NCI-H2227 (cell line): ENCODE measurements at regions not wholly inside any gene's neighbourhood (a gene's known extent, or its start where the extent isn't known, plus 50 kb on each side); places are given as distances from the start of the nearest gene placed in this dataset.
A peak's percentile ranks its signal among the peaks of the same experiment; 100 is the strongest.

ENCODE experiments used
- DNase-seq: peaks from one replicate; lab custom pipeline; 2025; ENCODE audit not compliant: unreplicated experiment; lab: John Stamatoyannopoulos, UW

DNA sequence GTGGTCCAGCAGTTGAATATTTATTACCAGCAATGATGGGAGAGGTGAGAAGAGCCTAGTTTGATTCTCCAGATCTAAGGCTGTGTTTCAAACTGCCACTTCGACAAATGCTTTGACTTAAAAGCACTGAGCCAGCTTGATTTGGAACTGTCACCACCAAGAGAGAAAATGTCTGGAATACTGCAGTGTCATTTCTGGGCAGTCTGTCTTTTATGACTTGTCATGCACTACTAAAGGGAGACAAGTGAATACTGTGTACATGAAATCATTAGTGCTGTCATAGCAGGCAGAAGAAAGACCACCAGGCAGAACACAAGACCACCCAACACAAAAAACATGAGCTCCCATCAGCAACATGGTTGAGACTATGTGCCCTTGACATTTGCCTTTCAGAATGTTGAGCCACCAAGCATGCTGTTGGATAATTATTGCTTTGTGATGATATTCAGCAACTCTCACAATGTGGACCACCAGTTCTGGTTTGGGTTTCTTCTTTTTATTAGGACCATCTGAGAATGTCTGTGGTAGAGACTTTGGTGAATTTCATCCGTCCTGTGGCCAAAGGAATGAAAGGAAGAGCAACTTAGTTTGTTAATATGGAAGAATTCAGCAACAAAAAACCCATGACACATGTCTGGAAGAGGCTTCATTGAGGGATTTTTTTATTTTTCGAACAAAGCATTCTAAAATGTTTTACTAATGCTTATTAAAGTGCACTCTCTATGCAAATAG is 125.8 kb downstream of the NTMT2 start:
- DNase-seq: no peak

DNA sequence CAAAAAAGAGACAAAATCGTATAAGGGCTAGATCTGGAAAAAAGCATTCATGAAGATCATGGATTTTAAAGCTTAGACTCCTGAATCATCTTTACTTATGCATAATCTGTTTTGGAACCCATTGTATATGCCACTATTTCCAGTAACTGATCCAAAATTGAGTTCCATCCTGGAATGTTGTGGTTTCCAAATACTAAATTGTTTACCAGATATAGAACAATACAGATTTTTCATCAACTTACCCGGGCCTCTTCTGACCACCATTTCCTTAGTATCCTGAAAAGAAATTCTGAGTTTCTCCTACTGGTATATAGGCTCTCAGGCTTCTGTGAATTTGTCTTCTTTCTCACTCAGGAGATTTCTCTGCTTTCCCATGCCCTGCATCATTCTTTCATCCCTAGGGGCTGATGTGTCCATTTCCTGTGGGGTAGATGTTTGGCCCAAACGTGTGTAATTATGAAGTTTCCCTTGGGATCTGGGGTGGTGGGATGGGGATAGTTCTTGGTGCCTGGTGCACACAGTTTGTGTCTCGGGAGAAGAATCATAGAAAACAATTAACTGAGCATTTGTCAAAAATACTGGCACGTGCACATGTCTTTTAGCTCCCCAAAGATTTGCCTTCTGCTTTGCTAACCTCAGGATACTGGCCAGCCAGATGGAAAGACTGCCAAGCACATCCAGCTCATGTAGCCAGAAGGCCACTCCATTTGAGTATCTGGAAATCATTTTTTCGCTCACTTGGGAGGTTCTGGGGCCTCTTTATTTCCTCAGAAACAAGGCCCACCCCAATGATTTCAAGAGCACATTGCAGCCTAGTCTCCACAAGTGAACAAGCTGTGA is 127.8 kb downstream of the NTMT2 start:
- DNase-seq: no peak

DNA sequence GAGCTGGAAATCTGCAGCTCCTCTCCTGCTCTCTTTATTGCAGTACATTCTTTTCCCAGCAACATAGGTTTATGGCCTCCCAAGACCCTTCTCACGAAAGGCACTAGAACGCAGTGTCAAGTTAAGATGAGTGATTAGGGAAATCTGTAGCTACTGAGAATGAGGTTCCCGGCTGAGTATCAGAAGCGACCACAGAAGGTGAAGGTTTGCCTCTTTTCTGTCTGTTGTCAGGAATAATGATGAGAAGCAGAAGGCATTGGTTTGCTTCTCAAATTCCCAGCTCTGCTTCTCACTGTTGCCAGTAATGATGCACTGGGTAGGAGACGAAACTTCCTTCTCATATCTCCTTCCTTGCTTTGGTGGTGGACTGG is 128.4 kb downstream of the NTMT2 start:
- no peak for DNase-seq

DNA sequence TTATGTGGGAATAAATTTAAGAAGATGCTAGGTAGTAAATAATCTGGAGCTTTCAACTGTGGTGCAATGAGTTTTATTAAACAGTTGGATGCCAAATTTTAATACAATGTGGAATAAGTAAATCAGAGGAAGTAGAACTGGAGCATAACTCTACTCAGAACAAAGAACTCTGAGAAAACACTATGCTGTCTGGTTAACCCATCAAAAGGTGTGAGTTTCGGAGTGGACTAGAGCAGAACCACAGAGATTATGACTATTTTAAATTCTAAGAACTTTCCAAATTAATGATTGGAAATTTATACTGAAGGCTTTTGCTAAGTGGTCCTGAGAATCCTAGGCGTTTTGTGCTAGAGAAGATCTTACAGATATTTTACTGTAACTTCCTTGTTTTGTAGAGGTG is 132.2 kb downstream of the NTMT2 start:
- no peak for DNase-seq

DNA sequence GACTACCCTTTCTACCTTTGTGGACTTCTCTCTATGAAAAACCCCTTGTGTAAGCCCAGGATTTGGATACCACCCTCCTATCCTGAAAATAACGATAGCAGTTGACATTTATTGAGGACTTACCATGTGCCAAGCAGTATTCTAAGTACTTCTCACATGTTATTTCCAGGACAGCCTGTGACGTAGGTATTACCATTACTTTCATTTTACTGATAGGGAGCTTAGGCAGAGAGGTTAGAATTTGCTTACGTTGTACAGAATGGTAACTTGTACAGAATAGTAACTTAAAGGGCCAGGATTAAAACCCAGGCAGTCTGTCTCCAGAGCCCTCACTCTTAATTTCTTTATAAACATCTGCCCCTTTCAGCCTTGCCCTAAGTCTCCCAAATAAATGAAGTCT is 138.3 kb downstream of the NTMT2 start:
- DNase-seq: peak; percentile 26

DNA sequence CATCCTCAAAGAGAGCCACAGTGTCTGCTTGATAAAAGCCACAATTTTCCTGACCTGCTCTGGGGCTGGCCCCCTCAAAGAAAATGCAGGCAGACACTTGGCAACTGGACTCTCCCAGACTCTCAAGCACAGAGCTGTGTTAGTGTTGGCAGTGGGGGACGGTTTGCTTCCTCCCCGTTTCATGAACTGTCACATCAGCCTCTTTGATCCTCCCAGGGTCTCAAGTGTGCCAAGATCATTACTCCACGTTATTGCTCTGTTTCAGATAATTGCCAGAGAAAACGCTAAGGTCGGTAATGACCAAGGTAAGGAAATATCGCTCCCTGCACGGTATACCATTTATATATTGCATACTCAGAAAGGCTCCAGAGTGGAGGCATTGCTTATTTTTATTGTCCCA is 138.8 kb downstream of the NTMT2 start:
- peak; percentile 74 for DNase-seq

DNA sequence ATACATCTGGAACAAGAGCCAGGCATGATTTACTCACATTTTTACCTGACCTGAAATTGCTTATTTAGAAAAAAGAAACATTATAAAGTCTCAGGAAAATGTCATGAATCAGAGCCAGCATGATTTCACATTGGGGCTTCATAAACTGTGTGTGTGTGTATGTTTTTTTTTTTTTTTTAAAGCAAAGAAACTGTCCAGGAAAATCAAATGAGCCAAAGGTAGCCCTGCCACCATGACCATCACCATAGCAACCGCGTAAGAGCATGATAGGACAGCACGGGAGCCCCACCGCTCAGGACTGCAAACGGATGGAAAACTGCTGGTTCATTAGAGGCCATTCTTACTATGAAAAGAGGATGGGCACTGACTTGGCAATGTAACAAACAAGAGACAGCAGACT is 139.2 kb downstream of the NTMT2 start:
- peak; percentile 89 for DNase-seq

DNA sequence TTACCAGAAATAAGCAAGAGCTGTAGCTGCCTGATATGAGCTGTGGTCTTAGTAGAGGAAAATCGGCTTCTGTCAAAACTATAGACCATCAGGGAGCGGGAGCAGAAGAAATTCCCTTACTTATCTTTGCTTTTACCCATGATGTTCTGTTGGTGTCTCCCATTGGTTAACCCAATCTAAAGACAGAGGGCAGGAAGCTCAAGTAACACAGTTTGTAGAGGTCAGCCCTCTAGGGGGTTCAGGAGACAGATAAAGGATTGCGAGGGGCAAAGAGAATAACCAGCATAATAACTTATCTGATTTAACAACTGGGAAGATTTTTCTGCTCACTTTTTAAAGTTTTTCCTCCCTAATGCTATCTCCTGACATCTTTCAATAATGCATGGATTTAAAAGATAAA is 142.4 kb downstream of the NTMT2 start:
- no peak for DNase-seq

DNA sequence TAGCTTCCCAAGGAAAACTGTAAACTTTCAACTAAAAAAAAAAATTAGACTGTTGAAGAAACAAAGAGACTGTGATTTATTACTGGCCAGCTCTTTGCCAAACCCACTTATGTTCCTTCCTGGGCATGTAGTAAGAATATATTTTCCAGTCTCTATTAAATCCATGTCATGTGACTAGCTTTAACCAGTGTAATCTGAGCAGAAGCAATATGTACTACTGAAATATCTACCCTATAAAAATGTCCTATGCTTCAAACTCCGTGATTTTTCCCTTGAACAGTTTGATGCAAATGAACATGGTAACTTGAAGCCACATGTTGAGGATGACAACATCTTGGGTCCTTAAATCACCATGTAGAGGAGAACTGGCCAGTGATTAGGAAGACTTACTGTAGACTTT is 144.5 kb downstream of the NTMT2 start:
- no peak for DNase-seq

DNA sequence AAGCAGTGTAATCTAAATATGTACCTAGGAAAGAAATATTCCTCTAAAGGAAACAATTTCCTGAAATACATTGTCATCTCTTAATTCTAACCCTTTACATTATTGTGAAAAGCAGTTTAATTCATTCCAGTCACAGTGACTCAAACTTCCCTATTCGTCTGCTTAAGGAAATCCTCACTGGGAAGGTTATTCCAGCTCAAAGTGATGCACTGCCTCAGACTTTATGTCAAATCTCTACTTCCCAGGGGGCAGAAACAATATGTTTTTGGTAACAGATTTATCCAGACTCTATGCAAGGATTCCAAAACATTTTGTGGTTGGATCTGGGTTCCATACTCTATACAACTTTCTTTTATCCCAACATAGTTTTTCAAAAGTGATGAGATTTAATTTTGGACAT is 145.2 kb downstream of the NTMT2 start:
- DNase-seq: no peak

DNA sequence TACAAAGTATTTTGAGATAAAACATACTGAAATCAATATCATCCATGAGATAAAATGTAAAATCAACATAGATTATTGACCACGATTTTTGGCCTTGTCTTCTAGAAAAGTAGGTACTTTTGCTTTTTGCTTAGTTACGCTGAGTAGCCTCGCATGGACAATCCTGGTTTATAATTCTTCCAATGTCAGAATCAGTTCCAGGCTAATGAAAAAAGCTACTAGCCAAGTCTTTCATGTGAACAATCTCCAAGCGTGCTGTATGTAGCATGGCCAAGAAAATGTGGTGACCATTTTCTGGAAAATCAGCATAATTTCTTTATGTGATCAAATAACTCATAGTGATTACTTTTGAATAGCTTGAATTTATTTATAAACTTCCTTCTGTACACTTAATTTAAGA is 145.8 kb downstream of the NTMT2 start:
- DNase-seq: no peak

DNA sequence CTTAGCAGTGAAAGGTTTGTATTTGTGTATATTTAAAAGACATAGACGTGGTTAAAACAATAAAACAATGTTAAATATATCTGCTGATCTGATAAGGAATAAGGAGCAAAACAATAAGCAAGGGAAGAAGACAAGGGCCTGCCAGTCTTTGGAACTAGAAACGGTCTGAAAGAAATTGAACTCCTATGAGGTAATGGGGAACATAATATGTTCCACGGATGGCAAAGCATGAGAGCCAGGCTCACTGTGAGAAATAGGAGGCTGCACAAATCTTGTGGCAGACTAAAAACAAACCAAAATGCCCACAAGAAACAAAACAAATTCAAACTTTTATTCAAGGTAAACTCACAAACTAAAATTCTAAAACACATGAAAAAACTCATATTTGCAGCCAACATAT is 150.5 kb downstream of the NTMT2 start:
- DNase-seq: no peak

DNA sequence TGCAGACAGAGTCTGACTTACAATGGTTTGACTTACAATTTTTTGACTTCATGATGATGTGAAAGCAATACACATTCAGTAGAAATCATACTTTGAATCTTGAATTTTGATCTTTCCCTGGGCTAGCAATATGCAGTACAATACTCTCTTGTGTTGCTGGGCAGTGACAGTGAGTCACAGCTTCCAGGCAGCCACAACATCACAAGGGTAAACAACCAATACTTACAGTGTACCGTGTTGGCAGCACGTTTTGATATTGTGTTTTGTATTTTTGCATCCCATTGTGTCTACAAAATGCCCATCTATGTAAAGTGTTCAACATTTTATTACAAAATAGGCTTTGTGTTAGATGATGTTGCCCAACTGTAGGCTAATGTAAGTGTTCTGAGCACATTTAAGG is 150.9 kb downstream of the NTMT2 start:
- no peak for DNase-seq

DNA sequence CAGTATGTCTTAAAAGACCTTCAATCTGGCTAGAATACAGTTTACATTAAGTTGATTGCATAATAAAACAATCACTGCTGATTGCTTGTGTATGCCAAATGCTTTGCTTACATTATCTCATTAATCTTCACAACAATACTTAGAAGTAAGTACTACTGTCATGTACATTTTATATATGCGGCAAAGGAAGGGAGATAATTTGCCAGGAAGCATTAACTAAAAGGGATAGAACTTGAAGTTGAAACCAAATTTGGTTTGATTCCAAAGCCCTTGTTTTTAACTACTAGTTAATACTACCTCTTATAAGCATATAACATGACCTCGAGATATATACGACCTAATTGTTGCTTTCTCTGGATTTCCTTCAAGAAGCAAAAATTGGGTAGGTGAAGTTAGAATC is 155.8 kb downstream of the NTMT2 start:
- no peak for DNase-seq

DNA sequence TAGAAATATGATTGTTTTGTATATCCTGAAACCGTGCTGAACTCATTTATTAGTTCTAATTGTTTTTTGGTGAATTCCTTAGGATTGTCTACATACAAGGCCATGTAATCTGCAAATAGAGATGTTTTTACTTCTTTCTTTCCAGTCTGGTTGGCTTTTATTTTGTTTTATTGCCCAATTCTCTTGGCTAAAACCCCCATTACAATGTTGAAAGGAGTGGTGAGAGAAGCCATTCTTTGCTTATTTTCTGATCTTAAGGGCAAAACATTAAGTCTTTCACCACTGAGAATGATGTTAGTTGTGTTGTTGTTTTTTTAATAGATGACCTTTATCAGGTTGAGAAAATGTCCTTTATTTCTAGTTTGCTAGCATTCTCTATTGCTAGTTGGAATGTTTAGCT is 157.3 kb downstream of the NTMT2 start:
- no peak for DNase-seq

DNA sequence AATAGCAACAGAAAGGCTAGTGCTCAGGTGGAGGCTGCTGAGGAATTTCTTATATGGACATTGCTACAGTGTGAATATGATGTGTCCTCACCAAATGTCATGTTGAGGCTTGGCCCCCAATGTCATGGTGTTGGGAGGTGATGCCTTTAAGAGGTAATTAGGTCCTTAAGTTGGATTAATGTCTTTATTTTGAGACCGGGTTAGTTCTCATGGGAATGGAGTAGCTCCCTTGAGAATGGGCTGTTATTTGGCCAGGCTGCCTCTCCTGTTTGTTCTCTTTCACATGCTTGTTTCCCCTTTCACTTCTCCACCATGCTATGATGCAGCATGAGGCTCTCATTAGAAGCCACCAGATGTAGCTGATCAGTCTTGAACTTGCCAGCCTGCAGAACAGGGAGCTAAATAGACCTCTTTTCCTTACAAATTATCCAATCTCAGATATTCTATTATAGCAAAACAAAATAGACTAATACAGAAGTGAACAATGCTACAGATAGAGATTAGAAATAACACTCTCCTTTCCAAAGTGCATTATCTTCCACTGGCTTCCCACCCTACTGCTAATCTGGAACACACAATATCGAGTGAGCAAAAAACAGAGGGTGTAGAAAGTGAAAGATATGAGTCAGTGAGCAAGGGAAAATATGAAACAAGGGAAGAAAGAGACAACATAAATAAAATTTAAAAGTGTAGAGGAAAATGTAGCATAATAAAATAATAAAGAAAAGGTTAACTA is 160.2 kb downstream of the NTMT2 start:
- DNase-seq: no peak

DNA sequence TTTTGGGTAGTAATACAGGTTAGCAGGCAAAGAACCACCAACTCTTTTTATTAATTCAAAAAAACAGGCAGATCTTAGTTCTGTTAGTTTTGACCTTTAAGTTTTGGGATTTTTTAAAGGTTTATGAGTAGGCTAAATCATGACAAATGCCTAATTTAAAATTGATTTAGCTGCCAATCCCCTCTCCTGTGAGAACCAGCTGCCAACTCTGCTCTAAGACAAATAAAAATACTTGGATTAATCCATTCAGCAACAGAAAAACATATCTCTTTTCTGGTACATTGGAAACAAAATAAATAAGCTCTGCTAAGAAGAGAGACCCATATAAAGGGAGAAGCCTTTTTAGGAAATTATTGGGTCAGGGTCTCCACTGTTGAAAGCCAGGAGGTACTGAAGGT is 160.8 kb downstream of the NTMT2 start:
- DNase-seq: no peak

DNA sequence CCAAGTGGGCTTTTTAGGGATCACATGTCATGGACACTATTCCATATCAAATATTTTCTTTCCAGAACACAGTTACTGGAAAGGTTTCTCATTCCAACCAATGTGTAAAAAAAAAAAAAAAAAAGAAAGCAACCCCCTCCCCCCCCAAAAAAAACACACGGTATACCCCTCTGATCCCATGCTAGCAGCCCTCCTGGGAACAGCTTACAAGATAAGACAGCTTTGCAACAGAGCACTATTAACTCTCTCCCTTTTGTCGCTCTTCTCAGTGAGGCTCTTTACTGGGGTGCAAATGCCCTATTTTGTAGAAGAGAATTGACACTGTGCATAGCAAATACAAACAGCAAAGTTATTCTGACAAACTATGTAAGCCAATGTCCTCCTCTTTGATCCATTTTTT is 161.2 kb downstream of the NTMT2 start:
- DNase-seq: no peak

DNA sequence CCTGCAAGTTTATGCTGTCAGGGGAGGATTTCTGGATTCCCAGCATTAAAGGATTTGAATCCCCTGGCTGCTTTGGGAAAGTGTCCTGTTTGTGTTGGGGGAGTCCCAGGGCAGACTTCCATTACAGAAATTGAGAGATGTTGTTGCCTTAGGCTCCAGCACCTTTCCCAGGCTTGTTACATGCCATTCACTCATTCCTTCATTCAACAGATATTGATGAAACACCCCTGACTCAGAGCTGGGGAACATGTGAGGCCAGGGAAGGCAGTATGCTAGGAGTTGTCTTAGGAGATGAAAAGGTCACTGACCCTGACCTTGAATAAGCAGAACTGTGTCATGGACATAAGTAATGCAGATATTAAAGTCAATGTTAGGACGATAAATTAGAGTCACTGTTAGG is 161.7 kb downstream of the NTMT2 start:
- no peak for DNase-seq

DNA sequence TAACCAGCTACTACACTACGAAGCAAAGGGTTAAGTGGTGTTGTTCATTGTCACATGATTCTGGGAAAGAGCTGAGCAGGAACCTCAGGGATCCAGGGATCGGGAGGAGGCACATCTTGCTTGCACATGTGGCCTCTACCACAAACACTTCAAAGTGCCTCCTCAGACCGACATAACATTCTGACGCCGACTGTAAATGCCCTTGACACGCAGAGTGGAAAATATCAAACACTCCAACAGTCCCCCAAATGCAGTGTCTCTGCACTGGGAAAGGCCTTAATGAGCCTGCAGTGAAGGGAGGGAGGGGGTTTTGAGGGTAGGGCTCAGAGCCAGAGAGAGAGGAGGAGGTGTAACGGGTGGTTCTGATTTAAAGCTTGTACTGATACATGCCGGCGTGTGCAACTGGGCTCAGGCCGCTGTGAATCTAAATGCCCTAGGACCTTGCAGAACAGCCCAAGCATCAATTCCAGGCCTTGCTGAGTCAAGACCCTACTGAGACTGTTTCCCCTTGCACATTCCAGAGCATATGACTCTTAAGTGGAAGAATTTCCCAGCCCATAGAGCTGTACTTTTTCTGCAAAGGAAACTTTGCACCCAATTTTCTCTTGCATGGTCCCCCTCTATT is 163.7 kb downstream of the NTMT2 start:
- no peak for DNase-seq

DNA sequence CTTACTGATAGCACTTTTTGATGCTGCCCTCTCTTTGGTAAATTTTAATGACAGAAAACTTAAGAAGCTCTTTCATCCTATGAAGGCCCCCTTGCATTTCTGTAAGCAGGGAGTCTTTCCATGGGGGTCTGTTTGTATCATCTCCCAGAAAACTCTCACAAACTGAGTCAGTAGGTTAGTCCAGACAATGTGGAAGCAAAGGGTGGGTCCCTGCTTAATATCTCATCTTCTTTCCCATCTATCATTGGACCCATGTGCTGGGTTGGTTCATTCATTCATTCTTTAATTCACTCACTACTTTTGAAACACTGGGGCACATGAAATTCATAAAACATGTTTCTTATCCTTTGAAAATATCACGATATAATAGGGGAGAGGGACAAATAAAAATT is 164.3 kb downstream of the NTMT2 start:
- no peak for DNase-seq

DNA sequence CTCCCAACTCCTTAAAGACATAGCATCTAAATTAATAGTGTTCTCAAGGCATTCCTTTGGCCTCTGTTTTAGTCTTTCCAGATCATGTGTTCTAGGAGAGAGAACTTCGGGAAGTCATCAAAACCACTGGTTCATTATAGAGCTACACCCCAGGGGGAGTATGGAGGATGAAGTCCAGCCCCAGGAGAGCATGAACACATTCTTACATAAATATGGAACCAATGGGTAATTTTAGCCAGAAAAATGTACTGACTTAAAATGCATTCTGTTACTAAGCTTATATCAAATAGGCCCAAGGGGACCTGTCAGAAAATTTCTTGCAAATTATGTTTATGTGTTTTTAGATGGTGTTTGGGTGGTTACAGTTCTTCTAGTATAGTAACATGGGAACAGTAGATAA is 165.2 kb downstream of the NTMT2 start:
- no peak for DNase-seq
